HG02970 (cell line): ENCODE measurements at regions not wholly inside any gene's neighbourhood (a gene's known extent, or its start where the extent isn't known, plus 50 kb on each side); places are given as distances from the start of the nearest gene placed in this dataset.

Experiments
- ATAC-seq: cut with Tn5 transposase; IDR thresholded peaks from one replicate; pipeline ENCODE4 v1.9.1; 2021; ENCODE audit warnings: mild to moderate bottlenecking, moderate library complexity, moderate number of reproducible peaks; ENCODE audit not compliant: unreplicated experiment, low FRiP score

DNA sequence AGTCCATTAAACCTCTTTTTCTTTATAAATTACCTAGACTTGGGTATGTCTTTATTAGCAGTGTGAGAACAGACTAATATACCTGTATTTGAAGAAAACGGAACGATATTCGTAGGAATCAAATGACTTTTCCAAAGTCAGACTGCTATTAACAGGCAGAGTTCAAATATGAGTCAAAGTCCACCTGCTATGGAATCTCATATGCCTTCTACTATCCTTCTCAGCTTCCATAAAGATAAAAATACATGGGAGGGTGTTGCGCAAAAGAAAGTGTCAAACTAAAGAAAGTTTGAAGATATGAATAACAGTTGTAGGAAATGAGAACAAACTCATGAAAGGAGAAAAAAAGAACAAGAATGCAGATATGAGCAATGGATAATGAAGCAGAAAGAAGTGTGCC is 704.6 kb downstream of the EFNB2 start:
- ATAC-seq, result no peak

DNA sequence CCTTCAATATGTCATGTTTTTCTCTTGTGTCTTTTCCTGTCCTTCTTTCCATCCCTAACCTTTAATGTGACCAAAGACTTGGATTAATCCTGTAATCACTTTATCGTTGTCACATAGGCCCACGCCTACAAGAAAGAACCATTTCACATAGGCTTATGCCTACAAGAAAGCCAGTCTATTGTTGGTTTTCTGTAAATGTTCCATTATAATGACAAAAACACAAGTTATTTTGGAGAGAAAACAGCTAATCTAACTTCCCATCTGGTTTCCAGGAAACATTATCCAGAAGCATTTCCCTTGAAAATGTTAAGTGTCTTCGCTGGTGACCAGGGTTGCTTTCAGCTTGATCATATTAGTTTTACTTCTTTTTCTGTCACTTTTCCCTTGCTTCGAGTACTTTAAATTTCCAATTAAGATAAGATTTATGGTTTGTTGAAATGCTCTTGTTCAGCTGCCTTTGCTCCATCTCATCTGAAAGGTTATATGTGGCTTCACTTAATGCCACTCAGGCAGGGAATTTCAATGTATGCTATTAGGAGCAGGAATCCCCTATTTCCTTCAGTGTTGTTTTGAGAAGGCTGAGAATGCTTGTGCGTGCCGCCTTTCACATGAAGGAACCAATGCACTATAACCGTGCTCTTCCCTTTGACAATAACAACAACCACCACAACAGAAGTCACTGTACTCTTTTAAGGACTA is 708.2 kb downstream of the EFNB2 start:
- ATAC-seq, result no peak

- no peak for ATAC-seq
Observed at GRCh38 chr13:105825071-105825470, 710.4 kb downstream of the EFNB2 start.

DNA sequence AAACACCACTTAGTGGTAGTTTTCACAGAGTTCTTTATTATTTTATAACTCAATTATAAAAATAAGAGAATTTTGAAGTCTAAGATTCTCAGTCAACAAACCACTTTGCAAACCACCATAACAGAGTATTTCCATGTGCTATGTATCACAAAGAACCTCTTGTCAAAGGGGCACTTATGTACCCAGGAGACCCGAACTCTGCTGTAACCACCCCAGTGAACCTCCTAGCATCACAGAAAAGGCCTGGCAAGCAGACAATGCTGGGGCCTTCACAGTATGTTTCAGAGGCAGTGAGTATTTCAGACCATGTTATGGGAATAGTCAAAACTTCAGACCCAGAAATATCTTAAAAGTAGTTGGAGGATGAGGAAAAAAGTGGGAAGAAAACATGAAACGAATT is 714.1 kb downstream of the EFNB2 start:
- ATAC-seq, result no peak

- no peak for ATAC-seq
Observed at GRCh38 chr13:105820415-105820814, 715.0 kb downstream of the EFNB2 start.

- ATAC-seq, result no peak
Observed at GRCh38 chr13:105817498-105817897, 718.0 kb downstream of the EFNB2 start.

- no peak for ATAC-seq
Observed at GRCh38 chr13:105816994-105817393, 718.5 kb downstream of the EFNB2 start.

GRCh38 chr13:105814902-105815250 is 720.6 kb downstream of the EFNB2 start:
- ATAC-seq, result no peak

DNA sequence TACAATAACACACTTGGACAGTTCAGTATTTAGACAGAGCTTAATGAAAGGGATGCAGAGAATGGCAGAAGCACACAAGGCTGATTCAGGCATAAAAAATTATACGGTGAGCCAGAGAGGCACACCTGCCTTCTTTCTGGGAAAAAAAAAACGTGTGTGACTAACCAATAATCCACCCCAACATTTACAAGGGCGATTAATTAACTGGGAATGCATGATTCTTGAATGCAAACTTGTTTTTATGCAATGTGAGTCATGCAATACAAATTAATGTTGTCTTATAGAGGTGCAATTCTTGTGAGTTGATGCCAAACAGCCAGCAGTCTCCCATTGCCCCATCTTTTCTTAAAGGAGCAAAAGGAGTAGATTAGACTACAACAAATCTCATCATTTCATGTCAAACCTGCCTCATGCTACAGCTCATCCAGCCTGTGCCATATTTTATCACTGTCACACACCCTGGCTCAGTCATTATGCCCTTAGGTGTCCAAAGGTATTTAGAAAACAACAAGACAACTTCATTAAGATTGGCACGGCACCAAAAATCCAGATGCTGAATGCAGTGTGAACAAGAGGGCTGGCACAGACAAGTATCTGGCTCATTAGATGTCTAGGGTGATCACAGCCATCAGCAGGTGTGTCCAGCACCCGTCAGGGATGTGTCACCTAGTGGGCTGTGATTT is 721.1 kb downstream of the EFNB2 start:
- ATAC-seq, result no peak

DNA sequence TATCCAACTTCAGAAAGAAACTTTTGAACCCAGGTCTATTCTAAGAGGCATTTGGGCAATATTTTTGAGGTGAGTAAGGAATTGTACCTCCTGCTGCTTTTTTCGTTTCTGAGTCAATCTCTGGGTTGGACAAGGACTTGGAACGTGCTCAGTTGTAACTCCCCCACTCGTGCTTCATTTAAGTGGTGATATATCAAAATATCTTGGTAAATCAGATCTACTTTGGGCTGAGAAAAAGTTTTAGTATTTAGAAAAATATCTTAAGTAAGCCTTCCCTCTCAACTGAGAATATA is 728.9 kb downstream of the EFNB2 start:
- ATAC-seq, result no peak

DNA sequence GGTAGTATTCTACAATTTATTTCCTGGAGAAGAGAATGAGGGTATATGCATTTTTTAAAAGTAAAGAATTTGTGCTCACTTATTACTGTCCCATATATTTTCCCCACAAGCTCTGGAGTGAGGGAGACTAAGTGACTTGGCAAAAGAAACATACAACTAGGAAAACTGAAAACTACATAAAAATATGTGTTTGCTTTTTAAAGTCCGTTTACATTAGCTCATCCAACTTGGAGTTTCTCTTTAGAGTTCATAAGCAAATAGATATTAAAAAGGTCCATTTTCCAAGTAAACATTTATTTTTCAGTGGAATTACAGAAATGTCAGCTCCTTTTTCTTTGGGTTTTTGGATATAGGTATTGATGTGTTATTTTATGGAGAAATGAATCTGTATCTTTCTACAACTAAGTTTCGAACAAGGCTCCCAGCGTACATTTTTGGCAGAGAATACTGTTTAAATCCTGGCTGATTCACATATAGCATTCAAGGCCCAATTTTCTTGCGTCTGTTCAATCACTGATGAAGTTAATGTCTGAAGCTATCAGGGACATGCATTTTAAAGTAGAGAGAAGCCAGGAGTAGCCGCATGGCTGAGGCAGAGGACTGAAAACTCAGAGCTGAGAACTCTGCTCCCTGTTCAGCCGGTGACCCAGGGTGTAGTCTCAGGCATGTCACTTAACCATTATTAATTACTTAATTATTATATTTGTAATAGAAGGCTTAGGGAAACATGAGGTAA is 729.4 kb downstream of the EFNB2 start:
- ATAC-seq, result no peak

- no peak for ATAC-seq
Observed at GRCh38 chr13:105804561-105805190, 730.8 kb downstream of the EFNB2 start.

- ATAC-seq, result no peak
Observed at GRCh38 chr13:105799155-105799554, 736.3 kb downstream of the EFNB2 start.

DNA sequence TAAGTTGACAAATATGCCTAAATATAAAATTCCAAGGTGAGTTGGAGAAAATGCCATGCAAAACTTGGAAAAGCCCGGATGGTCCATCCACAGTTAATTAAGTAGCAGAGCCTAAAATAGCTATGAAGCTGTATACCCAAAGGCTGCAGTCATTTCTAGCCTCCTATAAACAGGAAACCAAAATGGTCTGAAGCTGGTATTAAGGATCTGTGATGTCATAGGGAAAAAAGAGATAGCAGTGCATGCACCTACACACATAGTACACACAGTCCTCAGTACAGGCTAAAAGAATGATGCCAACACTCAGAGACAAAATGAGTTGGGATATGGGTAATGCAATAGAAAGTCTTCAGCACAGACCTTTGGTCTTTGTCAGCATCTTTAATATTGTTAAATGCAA is 736.9 kb downstream of the EFNB2 start:
- no peak for ATAC-seq

GRCh38 chr13:105796081-105796480 is 739.4 kb downstream of the EFNB2 start:
- no peak for ATAC-seq

- no peak for ATAC-seq
Observed at GRCh38 chr13:105790923-105791322, 744.5 kb downstream of the EFNB2 start.

- ATAC-seq, result no peak
Observed at GRCh38 chr13:105788530-105788929, 746.9 kb downstream of the EFNB2 start.

GRCh38 chr13:105787632-105788031 is 747.8 kb downstream of the EFNB2 start:
- no peak for ATAC-seq

GRCh38 chr13:105785436-105785835 is 750.0 kb downstream of the EFNB2 start:
- no peak for ATAC-seq

DNA sequence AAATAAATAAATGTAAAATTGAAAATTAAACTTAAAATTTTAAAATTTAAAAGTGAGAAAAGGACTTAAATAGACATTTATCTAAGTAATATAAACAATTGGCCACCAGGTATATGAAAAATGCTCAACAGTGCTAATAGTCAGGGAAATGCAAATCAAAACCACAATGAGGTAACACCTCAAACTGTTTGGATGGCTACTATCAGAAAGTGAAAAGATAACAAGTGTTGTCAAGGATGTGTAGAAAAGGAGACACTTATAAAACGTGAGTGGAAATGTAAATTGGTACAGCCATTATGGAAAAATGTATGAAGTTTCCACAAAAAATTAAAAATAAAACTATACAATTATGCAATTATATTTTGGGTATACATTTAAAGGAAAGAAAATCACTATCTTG is 752.2 kb downstream of the EFNB2 start:
- ATAC-seq, result no peak

- ATAC-seq, result no peak
Observed at GRCh38 chr13:105778196-105778595, 757.3 kb downstream of the EFNB2 start.
